ENCODE measurements at regions not wholly inside any gene's neighbourhood (a gene's known extent, or its start where the extent isn't known, plus 50 kb on each side); places are given as distances from the start of the nearest gene placed in this dataset.

GRCh38 chr4:13836946-13837912 is 209.7 kb upstream of the BOD1L1 start:
- TF ChIP-seq CTCF (IDR thresholded peaks at IDR 0.05): no peak
- no peak for DNase-seq
- Mint-ChIP-seq H3K4me3 (no peak overlapping the region), H3K27ac (no peak overlapping the region), H3K4me1 (peaks cover 25% of the 10 kb centered on the region), H3K9me3 (peaks cover 7% of the 10 kb centered on the region), H3K27me3 (ENCODE audit: low read depth, poor library complexity) (no peaks in the 10 kb centered on the region), H3K36me3 (ENCODE audit: low read depth) (no peaks in the 10 kb centered on the region)

GRCh38 chr4:13840502-13841190 is 213.1 kb upstream of the BOD1L1 start:
- Mint-ChIP-seq H3K27me3 (ENCODE audit: low read depth, poor library complexity) (peaks cover 10% of the 10 kb centered on the region), H3K4me3 (no peak overlapping the region), H3K4me1 (peaks cover 35% of the 10 kb centered on the region), H3K9me3 (peaks cover 7% of the 10 kb centered on the region), H3K36me3 (ENCODE audit: low read depth) (no peaks in the 10 kb centered on the region), H3K27ac (peak overlapping the region; percentile 9)
- TF ChIP-seq CTCF (IDR thresholded peaks at IDR 0.05): no peak
- DNase-seq: peak; percentile 6

- Mint-ChIP-seq H3K27me3 (ENCODE audit: low read depth, poor library complexity) (peaks cover 15% of the 10 kb centered on the region), H3K4me1 (peaks cover 40% of the 10 kb centered on the region), H3K36me3 (ENCODE audit: low read depth) (peaks cover 8% of the 10 kb centered on the region), H3K4me3 (no peak overlapping the region), H3K27ac (no peak overlapping the region), H3K9me3 (peaks cover 14% of the 10 kb centered on the region)
- no peak for TF ChIP-seq CTCF (IDR thresholded peaks at IDR 0.05)
- no peak for DNase-seq
Observed at GRCh38 chr4:13844740-13845139, 217.2 kb upstream of the BOD1L1 start.

- TF ChIP-seq CTCF (IDR thresholded peaks at IDR 0.05): no peak
- Mint-ChIP-seq H3K27me3 (ENCODE audit: low read depth, poor library complexity) (peaks cover 14% of the 10 kb centered on the region), H3K9me3 (peaks cover 18% of the 10 kb centered on the region), H3K4me1 (peaks cover 45% of the 10 kb centered on the region), H3K36me3 (ENCODE audit: low read depth) (peaks cover 8% of the 10 kb centered on the region), H3K4me3 (peak overlapping the region; percentile 11), H3K27ac (peak overlapping the region; percentile 94)
- DNase-seq: no peak
Observed at GRCh38 chr4:13849778-13850177, 222.3 kb upstream of the BOD1L1 start.

GRCh38 chr4:13851085-13851940 is 223.8 kb upstream of the BOD1L1 start:
- Mint-ChIP-seq H3K4me1 (peaks cover 29% of the 10 kb centered on the region), H3K9me3 (peaks cover 21% of the 10 kb centered on the region), H3K36me3 (ENCODE audit: low read depth) (peaks cover 8% of the 10 kb centered on the region), H3K27ac (no peak overlapping the region), H3K27me3 (ENCODE audit: low read depth, poor library complexity) (peaks cover 14% of the 10 kb centered on the region), H3K4me3 (no peak overlapping the region)
- no peak for TF ChIP-seq CTCF (IDR thresholded peaks at IDR 0.05)
- no peak for DNase-seq
